ENCODE measurements at regions not wholly inside any gene's neighbourhood (a gene's known extent, or its start where the extent isn't known, plus 50 kb on each side); places are given as distances from the start of the nearest gene placed in this dataset.
A peak's percentile ranks its signal among the peaks of the same experiment; 100 is the strongest.

DNA sequence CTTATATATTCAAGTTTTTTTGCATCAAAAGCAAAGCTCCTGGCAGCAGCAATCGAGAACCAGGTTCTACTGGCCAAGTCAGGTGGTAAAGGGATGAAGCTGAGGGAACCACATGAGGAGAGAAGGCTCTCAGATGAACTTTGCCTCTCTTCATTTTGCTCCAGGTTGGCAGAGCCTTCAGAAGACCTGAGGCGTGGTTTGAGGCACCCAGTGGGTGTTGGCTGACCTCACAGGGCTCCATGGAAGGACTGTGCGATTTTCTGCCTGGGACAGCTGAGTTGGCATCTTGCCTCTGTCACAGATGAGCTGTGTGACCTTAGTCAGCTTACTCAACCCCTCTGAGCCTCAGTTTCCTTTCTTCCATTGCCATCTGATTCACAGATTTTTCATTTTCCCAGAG is 89.0 kb downstream of the INSIG2 start:
- Mint-ChIP-seq H3K27me3 (ENCODE audit: insufficient read depth, low read depth) (peaks cover 13% of the 10 kb centered on the region), H3K4me3 (no peak overlapping the region), H3K27ac (no peak overlapping the region), H3K9me3 (no peaks in the 10 kb centered on the region), H3K4me1 (peaks cover 6% of the 10 kb centered on the region), H3K36me3 (no peaks in the 10 kb centered on the region)
- no peak overlapping the region for H2AFZ ChIP-seq (replicated peaks)
- H3K27me3 ChIP-seq = no peaks in the 10 kb centered on the region
- no peak overlapping the region for H3K9ac ChIP-seq
- no peaks in the 10 kb centered on the region for H3K36me3 ChIP-seq
- no peak for DNase-seq (ENCODE audit: low spot score)
- H3K4me3 ChIP-seq = no peak overlapping the region
- H3K79me2 ChIP-seq (ENCODE audit: low read depth) = no peaks in the 10 kb centered on the region
- no peaks in the 10 kb centered on the region for H4K20me1 ChIP-seq (ENCODE audit: low read depth)
- H3K4me2 ChIP-seq = no peak overlapping the region
- H3K27ac ChIP-seq = no peak overlapping the region
- no peaks in the 10 kb centered on the region for H3F3A ChIP-seq (ENCODE audit: low read depth)
- TF ChIP-seq, protein P1, sequence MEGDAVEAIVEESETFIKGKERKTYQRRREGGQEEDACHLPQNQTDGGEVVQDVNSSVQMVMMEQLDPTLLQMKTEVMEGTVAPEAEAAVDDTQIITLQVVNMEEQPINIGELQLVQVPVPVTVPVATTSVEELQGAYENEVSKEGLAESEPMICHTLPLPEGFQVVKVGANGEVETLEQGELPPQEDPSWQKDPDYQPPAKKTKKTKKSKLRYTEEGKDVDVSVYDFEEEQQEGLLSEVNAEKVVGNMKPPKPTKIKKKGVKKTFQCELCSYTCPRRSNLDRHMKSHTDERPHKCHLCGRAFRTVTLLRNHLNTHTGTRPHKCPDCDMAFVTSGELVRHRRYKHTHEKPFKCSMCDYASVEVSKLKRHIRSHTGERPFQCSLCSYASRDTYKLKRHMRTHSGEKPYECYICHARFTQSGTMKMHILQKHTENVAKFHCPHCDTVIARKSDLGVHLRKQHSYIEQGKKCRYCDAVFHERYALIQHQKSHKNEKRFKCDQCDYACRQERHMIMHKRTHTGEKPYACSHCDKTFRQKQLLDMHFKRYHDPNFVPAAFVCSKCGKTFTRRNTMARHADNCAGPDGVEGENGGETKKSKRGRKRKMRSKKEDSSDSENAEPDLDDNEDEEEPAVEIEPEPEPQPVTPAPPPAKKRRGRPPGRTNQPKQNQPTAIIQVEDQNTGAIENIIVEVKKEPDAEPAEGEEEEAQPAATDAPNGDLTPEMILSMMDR (IDR thresholded peaks at IDR 0.05) = no peak
- TF ChIP-seq EZH2 (IDR thresholded peaks at IDR 0.05) (no peak), EZH2phosphoT487 (IDR thresholded peaks at IDR 0.05) (no peak)
- peaks cover 15% of the 10 kb centered on the region for H3K4me1 ChIP-seq
- H3K9me3 ChIP-seq (ENCODE audit: low read depth) = no peaks in the 10 kb centered on the region

DNA sequence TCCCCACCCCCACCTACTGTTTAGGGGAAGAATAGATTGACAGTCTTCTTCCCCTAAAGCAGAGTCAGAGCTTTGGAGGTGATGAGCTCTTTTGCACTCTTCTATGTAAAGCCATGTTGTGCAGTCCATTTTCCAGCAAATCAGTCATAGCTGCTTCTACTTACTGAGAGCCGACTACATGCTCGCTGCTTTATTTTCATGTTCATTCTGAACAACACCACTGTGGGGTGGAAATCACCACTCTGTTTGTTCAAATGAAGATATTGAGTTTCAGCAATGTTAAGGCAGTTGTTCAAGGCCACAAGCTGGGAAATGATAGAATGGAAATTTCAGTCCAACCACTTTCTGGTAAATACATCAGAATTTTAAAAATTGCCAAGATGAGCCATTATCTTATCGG is 88.3 kb downstream of the INSIG2 start:
- no peak overlapping the region for H3K27ac ChIP-seq
- H4K20me1 ChIP-seq (ENCODE audit: low read depth) = no peaks in the 10 kb centered on the region
- Mint-ChIP-seq H3K4me3 (no peak overlapping the region), H3K27ac (no peak overlapping the region), H3K36me3 (no peaks in the 10 kb centered on the region), H3K4me1 (peaks cover 6% of the 10 kb centered on the region), H3K27me3 (ENCODE audit: insufficient read depth, low read depth) (peaks cover 13% of the 10 kb centered on the region), H3K9me3 (no peaks in the 10 kb centered on the region)
- no peaks in the 10 kb centered on the region for H3K27me3 ChIP-seq
- no peak for TF ChIP-seq EZH2 (IDR thresholded peaks at IDR 0.05)
- TF ChIP-seq, protein P1 (IDR thresholded peaks at IDR 0.05) = no peak
- no peak overlapping the region for H2AFZ ChIP-seq (replicated peaks)
- no peaks in the 10 kb centered on the region for H3F3A ChIP-seq (ENCODE audit: low read depth)
- H3K9me3 ChIP-seq (ENCODE audit: low read depth) = no peaks in the 10 kb centered on the region
- H3K79me2 ChIP-seq (ENCODE audit: low read depth) = no peaks in the 10 kb centered on the region
- H3K4me1 ChIP-seq = peaks cover 15% of the 10 kb centered on the region
- no peak overlapping the region for H3K9ac ChIP-seq
- no peak for DNase-seq (ENCODE audit: low spot score)
- no peak overlapping the region for H3K4me3 ChIP-seq
- H3K36me3 ChIP-seq = no peaks in the 10 kb centered on the region
- H3K4me2 ChIP-seq = peak overlapping the region; percentile 18

DNA sequence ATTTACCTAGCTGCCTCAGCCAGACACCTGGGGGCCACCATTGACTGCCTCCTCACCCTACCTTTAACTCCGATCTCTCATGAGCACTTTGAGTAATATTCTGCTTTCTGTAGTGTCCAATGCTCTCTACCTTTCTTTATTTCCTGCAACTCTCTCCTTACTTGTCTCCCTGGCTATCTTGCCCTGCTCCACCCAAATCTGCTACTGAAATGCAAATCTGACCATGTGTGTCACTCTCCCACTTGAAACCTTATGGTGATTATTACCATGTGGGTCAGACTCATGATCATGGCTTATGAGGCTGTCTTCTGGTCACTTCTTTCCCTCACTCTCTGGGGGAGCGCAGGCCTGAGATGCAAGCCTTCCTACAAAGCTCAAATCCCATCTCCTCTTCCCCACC is 83.3 kb downstream of the INSIG2 start:
- Histone ChIP-seq H3K4me2 (no peak overlapping the region), H3K4me3 (no peak overlapping the region), H3K9ac (no peak overlapping the region), H3F3A (ENCODE audit: low read depth) (no peaks in the 10 kb centered on the region), H3K79me2 (ENCODE audit: low read depth) (no peaks in the 10 kb centered on the region), H3K36me3 (no peaks in the 10 kb centered on the region), H3K27ac (no peak overlapping the region), H2AFZ (replicated peaks) (no peak overlapping the region), H3K27me3 (no peaks in the 10 kb centered on the region), H3K9me3 (ENCODE audit: low read depth) (no peaks in the 10 kb centered on the region), H4K20me1 (ENCODE audit: low read depth) (no peaks in the 10 kb centered on the region), H3K4me1 (peaks cover 4% of the 10 kb centered on the region)
- Mint-ChIP-seq H3K9me3 (no peaks in the 10 kb centered on the region), H3K36me3 (no peaks in the 10 kb centered on the region), H3K4me3 (no peak overlapping the region), H3K27me3 (ENCODE audit: insufficient read depth, low read depth) (peaks cover 6% of the 10 kb centered on the region), H3K4me1 (peaks cover 2% of the 10 kb centered on the region), H3K27ac (no peak overlapping the region)
- TF ChIP-seq EZH2phosphoT487 (IDR thresholded peaks at IDR 0.05) (no peak), EZH2 (IDR thresholded peaks at IDR 0.05) (no peak)
- TF ChIP-seq, protein P1 (IDR thresholded peaks at IDR 0.05) = no peak
- no peak for DNase-seq (ENCODE audit: low spot score)

All from neural progenitor cell (in vitro differentiated cells).